K562 (cell line): ENCODE measurements at regions not wholly inside any gene's neighbourhood (a gene's known extent, or its start where the extent isn't known, plus 50 kb on each side); places are given as distances from the start of the nearest gene placed in this dataset.

Source experiments
- CBX3 ChIP-seq, 2 experiments: IDR thresholded peaks; 1 replicate in 1 of 2; 2 replicates in 1 of 2; pipeline ENCODE4 v1.6.1; 2012; ENCODE audit warnings: inconsistent platforms in 2 of 2, low read length in 2 of 2, borderline replicate concordance in 1 of 2, control low read depth in 1 of 2
- KLF16 ChIP-seq: IDR thresholded peaks from 2 replicates; pipeline ENCODE4 v1.6.1; 2016; ENCODE audit warnings: antibody characterized with exemption
- NONO ChIP-seq, 2 experiments: fragments of 200-400 bp in 1 of 2; fragments of 450-650 bp in 1 of 2; formaldehyde crosslinking in 1 of 2; IDR thresholded peaks; 2 replicates each; pipeline ENCODE4 v1.6.1; 2017; ENCODE audit warnings: low read depth in 2 of 2, mild to moderate bottlenecking in 2 of 2, moderate library complexity in 2 of 2, low read length in 1 of 2
- PURB ChIP-seq: sonication (generic); formaldehyde crosslinking; IDR thresholded peaks from 2 replicates; pipeline ENCODE4 v1.9.0; 2021; ENCODE audit warnings: low read depth, mild to moderate bottlenecking, missing genetic modification reagents
- ZEB2 ChIP-seq: fragments of 450-650 bp; IDR thresholded peaks from 2 replicates; pipeline ENCODE4 v1.6.1; 2016
- ZNF12 ChIP-seq: sonication (generic); formaldehyde crosslinking; IDR thresholded peaks from 2 replicates; pipeline ENCODE4 v1.4.0; 2020; ENCODE audit warnings: mild to moderate bottlenecking, missing genetic modification reagents
- ZNF324 ChIP-seq: fragments of 250-450 bp; sonication (Bioruptor Pico); IDR thresholded peaks from 2 replicates; pipeline ENCODE4 v1.4.0; 2020; ENCODE audit warnings: mild to moderate bottlenecking
- ZNF589 ChIP-seq: fragments of 200-800 bp; sonication (Bioruptor generic); IDR thresholded peaks from 2 replicates; pipeline ENCODE4 v1.6.1; 2016; ENCODE audit warnings: low read depth, missing genetic modification characterization, missing compliant biosample characterization
- ZSCAN29 ChIP-seq: fragments of 450-650 bp; IDR thresholded peaks from 2 replicates; pipeline ENCODE4 v1.6.1; 2017
- TF ChIP-seq, protein P1 (sequence below): fragments of 450-650 bp; IDR thresholded peaks from 2 replicates; pipeline ENCODE4 v1.7.1; 2018; ENCODE audit warnings: mild to moderate bottlenecking, low read depth; ENCODE audit not compliant: partially characterized antibody
- TF ChIP-seq, protein P2 (sequence below): IDR thresholded peaks from 2 replicates; pipeline ENCODE4 v1.6.1; 2014; ENCODE audit warnings: antibody characterized with exemption
- TF ChIP-seq, protein P3 (sequence below): fragments of 250-450 bp; sonication (Bioruptor Pico); IDR thresholded peaks from 2 replicates; pipeline ENCODE4 v1.5.0; 2021; ENCODE audit warnings: mild to moderate bottlenecking, moderate library complexity
- TF ChIP-seq, protein P4 (sequence below): fragments of 250-450 bp; sonication (Bioruptor Pico); IDR thresholded peaks from 2 replicates; pipeline ENCODE4 v1.5.0; 2021; ENCODE audit warnings: mild to moderate bottlenecking, borderline replicate concordance
- TF ChIP-seq, protein P5 (sequence below), 2 experiments: fragments of 450-650 bp; conservative IDR thresholded peaks; 2 replicates each; pipeline ENCODE4 v1.6.1; 2017; ENCODE audit warnings: mild to moderate bottlenecking in 2 of 2, moderate library complexity in 2 of 2

DNA sequence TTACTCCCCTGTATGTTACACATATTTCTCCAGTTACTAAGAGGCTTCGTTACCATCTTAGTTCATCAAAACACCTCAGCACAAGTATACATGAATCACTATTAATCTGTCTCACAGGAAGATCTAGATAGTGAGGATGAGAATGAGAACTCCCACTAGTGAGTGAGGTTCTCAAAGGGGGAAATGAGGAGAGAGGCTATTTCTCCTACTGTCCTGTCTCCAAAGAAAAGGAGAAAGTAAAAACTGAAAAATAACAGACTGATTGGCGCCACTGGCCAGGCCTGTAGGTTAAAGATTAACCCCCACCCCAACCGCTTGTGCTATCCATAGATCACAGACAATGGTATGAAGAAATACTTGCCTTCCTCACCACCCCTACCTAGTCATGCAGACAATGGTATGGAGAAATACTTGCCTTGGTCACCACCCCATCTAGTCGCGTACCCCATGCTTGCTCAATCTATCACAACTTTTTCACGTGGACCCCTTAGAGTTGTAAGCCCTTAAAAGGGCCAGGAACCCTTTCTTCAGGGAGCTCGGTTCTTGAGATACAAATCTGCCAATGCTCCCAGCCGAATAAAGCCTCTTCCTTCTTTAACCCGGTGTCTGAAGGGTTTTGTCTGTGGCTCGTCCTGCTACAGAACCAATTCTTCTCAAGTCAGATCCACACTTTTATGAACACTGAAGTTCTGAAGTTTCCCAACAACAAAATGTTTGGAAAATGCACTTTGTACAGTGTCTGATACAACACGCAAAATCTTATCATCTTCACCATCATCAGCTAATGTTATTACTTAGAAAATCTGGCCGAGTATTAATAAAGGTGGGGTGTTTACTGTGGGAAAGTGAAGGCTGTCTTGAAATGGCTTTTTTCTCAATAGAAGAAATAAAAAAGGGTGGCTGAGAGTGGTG lies 598.1 kb downstream of the UQCRFS1 start (continued):
- TF ChIP-seq ZNF589 (CRISPR knock-in tag) (peak; percentile 81; the same call in 1 of the 2 replicates), NONO (IDR thresholded peaks at IDR 0.05; ENCODE audit: low read depth in 2 of 2, low read length in 1 of 2) (0 out of 4 replicates have a peak, but pooled peaks of 1 of the 2 experiments have one; percentile 34), CBX3 (IDR thresholded peaks at IDR 0.05; ENCODE audit: borderline replicate concordance in 1 of 2, low read length in 2 of 2) (peak in 1 of 2 experiments; percentile 90; a peak in 2 of 3 replicates), ZNF324 (no peak), ZNF12 (no peak), PURB (CRISPR knock-in tag) (no peak), ZSCAN29 (0 out of 2 replicates have a peak, but pooled peaks have one; percentile 10), KLF16 (no peak), ZEB2 (peak; percentile 92)
- TF ChIP-seq, protein P1, sequence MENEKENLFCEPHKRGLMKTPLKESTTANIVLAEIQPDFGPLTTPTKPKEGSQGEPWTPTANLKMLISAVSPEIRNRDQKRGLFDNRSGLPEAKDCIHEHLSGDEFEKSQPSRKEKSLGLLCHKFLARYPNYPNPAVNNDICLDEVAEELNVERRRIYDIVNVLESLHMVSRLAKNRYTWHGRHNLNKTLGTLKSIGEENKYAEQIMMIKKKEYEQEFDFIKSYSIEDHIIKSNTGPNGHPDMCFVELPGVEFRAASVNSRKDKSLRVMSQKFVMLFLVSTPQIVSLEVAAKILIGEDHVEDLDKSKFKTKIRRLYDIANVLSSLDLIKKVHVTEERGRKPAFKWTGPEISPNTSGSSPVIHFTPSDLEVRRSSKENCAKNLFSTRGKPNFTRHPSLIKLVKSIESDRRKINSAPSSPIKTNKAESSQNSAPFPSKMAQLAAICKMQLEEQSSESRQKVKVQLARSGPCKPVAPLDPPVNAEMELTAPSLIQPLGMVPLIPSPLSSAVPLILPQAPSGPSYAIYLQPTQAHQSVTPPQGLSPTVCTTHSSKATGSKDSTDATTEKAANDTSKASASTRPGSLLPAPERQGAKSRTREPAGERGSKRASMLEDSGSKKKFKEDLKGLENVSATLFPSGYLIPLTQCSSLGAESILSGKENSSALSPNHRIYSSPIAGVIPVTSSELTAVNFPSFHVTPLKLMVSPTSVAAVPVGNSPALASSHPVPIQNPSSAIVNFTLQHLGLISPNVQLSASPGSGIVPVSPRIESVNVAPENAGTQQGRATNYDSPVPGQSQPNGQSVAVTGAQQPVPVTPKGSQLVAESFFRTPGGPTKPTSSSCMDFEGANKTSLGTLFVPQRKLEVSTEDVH: peak; percentile 58
- TF ChIP-seq, protein P2, sequence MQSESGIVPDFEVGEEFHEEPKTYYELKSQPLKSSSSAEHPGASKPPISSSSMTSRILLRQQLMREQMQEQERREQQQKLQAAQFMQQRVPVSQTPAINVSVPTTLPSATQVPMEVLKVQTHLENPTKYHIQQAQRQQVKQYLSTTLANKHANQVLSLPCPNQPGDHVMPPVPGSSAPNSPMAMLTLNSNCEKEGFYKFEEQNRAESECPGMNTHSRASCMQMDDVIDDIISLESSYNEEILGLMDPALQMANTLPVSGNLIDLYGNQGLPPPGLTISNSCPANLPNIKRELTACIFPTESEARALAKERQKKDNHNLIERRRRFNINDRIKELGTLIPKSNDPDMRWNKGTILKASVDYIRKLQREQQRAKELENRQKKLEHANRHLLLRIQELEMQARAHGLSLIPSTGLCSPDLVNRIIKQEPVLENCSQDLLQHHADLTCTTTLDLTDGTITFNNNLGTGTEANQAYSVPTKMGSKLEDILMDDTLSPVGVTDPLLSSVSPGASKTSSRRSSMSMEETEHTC: no peak
- TF ChIP-seq, protein P3, sequence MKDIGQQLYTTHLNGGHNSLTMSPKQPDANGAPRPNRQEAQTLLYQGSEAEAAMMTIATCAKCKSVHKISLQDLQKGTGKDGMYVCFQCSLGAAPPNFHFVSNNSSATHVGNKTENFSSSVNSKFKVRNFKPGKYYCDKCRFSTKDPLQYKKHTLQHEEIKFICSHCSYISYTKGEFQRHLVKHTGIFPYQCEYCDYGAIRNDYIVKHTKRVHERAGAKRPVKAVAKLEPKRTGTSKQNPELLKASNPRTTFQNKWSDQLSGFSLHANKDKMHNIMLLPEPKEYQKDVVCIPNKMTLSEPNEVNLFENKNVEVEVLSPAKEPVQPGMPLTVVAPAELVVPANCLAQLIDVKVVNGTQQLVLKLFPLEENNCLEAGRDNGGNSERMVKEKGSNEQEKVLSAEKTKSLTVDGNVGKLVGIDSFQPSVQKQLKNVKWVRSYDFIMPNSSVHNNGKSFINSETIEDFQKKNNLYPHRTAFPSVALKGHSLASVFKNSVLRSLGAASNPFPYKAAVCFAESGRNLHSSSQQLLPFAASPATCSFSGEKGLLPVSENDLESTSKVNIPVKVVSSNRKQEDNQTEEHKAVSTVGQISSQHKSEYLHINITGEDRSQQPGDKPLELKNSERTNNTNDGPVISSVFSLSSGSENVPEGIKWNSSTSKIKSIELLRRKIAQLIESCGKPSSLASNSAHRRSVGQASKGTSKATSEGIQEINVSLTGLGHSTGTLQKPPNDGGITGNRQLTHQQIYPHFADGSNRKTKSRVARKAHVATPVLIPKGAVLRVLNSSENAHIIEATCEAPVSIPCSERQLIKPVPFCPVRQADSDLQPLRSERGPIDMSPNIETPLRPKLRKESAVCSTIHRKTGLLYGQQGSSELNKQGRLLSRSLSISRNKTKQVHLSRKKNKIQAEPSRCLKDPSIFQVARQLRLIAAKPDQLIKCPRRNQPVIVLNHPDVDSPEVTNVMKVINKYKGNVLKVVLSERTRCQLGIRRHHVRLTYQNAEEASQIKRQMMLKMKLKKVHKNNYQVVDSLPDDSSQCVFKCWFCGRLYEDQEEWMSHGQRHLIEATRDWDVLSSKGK (CRISPR knock-in tag): peak; percentile 44; the same call in 1 of the 2 replicates
- TF ChIP-seq, protein P4, sequence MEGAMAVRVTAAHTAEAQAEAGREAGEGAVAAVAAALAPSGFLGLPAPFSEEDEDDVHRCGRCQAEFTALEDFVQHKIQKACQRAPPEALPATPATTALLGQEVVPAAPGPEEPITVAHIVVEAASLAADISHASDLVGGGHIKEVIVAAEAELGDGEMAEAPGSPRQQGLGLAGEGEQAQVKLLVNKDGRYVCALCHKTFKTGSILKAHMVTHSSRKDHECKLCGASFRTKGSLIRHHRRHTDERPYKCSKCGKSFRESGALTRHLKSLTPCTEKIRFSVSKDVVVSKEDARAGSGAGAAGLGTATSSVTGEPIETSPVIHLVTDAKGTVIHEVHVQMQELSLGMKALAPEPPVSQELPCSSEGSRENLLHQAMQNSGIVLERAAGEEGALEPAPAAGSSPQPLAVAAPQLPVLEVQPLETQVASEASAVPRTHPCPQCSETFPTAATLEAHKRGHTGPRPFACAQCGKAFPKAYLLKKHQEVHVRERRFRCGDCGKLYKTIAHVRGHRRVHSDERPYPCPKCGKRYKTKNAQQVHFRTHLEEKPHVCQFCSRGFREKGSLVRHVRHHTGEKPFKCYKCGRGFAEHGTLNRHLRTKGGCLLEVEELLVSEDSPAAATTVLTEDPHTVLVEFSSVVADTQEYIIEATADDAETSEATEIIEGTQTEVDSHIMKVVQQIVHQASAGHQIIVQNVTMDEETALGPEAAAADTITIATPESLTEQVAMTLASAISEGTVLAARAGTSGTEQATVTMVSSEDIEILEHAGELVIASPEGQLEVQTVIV (CRISPR knock-in tag): peak; percentile 65; the same call in 1 of the 2 replicates
- TF ChIP-seq, protein P5, sequence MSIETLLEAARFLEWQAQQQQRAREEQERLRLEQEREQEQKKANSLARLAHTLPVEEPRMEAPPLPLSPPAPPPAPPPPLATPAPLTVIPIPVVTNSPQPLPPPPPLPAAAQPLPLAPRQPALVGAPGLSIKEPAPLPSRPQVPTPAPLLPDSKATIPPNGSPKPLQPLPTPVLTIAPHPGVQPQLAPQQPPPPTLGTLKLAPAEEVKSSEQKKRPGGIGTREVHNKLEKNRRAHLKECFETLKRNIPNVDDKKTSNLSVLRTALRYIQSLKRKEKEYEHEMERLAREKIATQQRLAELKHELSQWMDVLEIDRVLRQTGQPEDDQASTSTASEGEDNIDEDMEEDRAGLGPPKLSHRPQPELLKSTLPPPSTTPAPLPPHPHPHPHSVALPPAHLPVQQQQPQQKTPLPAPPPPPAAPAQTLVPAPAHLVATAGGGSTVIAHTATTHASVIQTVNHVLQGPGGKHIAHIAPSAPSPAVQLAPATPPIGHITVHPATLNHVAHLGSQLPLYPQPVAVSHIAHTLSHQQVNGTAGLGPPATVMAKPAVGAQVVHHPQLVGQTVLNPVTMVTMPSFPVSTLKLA (conservative IDR thresholded peaks at IDR 0.05): peak in 1 of 2 experiments; percentile 49; a peak in 1 of 4 replicates
